Glutamatergic neuron (in vitro differentiated cells): ENCODE measurements at regions not wholly inside any gene's neighbourhood (a gene's known extent, or its start where the extent isn't known, plus 50 kb on each side); places are given as distances from the start of the nearest gene placed in this dataset.

Experiments
- DNase-seq: peaks from one replicate; pipeline ENCODE4 v3.0.0; 2022
- H3K27ac Mint-ChIP-seq: one replicate; pipeline ENCODE4 v1.8.0; 2020; ENCODE audit warnings: mild to moderate bottlenecking, mixed read lengths, inconsistent platforms; ENCODE audit not compliant: unreplicated experiment
- H3K27me3 Mint-ChIP-seq: one replicate; pipeline ENCODE4 v1.8.0; 2020; ENCODE audit warnings: mild to moderate bottlenecking, moderate library complexity, mixed read lengths, inconsistent platforms; ENCODE audit not compliant: unreplicated experiment
- H3K36me3 Mint-ChIP-seq: one replicate; pipeline ENCODE4 v1.8.0; 2020; ENCODE audit warnings: mild to moderate bottlenecking, mixed read lengths, inconsistent platforms; ENCODE audit not compliant: unreplicated experiment
- H3K4me1 Mint-ChIP-seq: one replicate; pipeline ENCODE4 v1.8.0; 2020; ENCODE audit warnings: mild to moderate bottlenecking, low read depth, mixed read lengths, inconsistent platforms; ENCODE audit not compliant: unreplicated experiment
- H3K4me3 Mint-ChIP-seq: one replicate; pipeline ENCODE4 v1.8.0; 2020; ENCODE audit warnings: mild to moderate bottlenecking, mixed read lengths, inconsistent platforms; ENCODE audit not compliant: unreplicated experiment
- H3K9me3 Mint-ChIP-seq: one replicate; pipeline ENCODE4 v1.8.0; 2020; ENCODE audit warnings: mild to moderate bottlenecking, moderate library complexity, mixed read lengths, inconsistent platforms; ENCODE audit not compliant: unreplicated experiment
- CTCF ChIP-seq: fragments of 200-600 bp; sonication (generic); IDR thresholded peaks from one replicate; pipeline ENCODE4 v1.5.0; 2021; ENCODE audit not compliant: partially characterized antibody, unreplicated experiment

GRCh38 chr10:81213370-81213769 is 661.6 kb upstream of the NRG3 start:
- DNase-seq: no peak
- Mint-ChIP-seq H3K4me3 (no peak overlapping the region), H3K36me3 (no peaks in the 10 kb centered on the region), H3K27ac (no peak overlapping the region), H3K27me3 (no peaks in the 10 kb centered on the region), H3K4me1 (no peaks in the 10 kb centered on the region), H3K9me3 (no peaks in the 10 kb centered on the region)
- no peak for TF ChIP-seq CTCF

GRCh38 chr10:81215498-81215897 is 659.5 kb upstream of the NRG3 start:
- Mint-ChIP-seq H3K27ac (no peak overlapping the region), H3K9me3 (no peaks in the 10 kb centered on the region), H3K4me1 (no peaks in the 10 kb centered on the region), H3K36me3 (no peaks in the 10 kb centered on the region), H3K4me3 (no peak overlapping the region), H3K27me3 (no peaks in the 10 kb centered on the region)
- no peak for DNase-seq
- no peak for TF ChIP-seq CTCF

- TF ChIP-seq CTCF: no peak
- Mint-ChIP-seq H3K36me3 (no peaks in the 10 kb centered on the region), H3K4me1 (no peaks in the 10 kb centered on the region), H3K9me3 (no peaks in the 10 kb centered on the region), H3K27me3 (no peaks in the 10 kb centered on the region), H3K4me3 (no peak overlapping the region), H3K27ac (no peak overlapping the region)
- DNase-seq: no peak
Measured at GRCh38 chr10:81216949-81217348, 658.0 kb upstream of the NRG3 start.

GRCh38 chr10:81218307-81218706 is 656.7 kb upstream of the NRG3 start:
- no peak for DNase-seq
- H3K4me3 Mint-ChIP-seq: no peak overlapping the region
- H3K4me1 Mint-ChIP-seq: no peaks in the 10 kb centered on the region
- H3K36me3 Mint-ChIP-seq: no peaks in the 10 kb centered on the region
- TF ChIP-seq CTCF: no peak
- no peaks in the 10 kb centered on the region for H3K9me3 Mint-ChIP-seq
- H3K27me3 Mint-ChIP-seq: no peaks in the 10 kb centered on the region
- H3K27ac Mint-ChIP-seq: no peak overlapping the region

- no peaks in the 10 kb centered on the region for H3K36me3 Mint-ChIP-seq
- H3K27me3 Mint-ChIP-seq: no peaks in the 10 kb centered on the region
- no peak for TF ChIP-seq CTCF
- no peak overlapping the region for H3K4me3 Mint-ChIP-seq
- H3K27ac Mint-ChIP-seq: no peak overlapping the region
- no peak for DNase-seq
- H3K4me1 Mint-ChIP-seq: no peaks in the 10 kb centered on the region
- H3K9me3 Mint-ChIP-seq: no peaks in the 10 kb centered on the region
Measured at GRCh38 chr10:81219758-81220157, 655.2 kb upstream of the NRG3 start.
